ENCODE measurements at regions not wholly inside any gene's neighbourhood (a gene's known extent, or its start where the extent isn't known, plus 50 kb on each side); places are given as distances from the start of the nearest gene placed in this dataset.

- H3K27me3 ChIP-seq (ENCODE audit: control insufficient read depth, insufficient read depth, low read length): no peaks in the 10 kb centered on the region
- H3K9ac ChIP-seq (ENCODE audit: low read depth, low read length): no peak overlapping the region
- H3K4me2 ChIP-seq (ENCODE audit: low read length): no peak overlapping the region
- peaks cover 1% of the 10 kb centered on the region for H3K4me1 ChIP-seq (ENCODE audit: control insufficient read depth, insufficient read depth, low read length)
- no peak overlapping the region for H3K4me3 ChIP-seq (ENCODE audit: low read length)
- no peaks in the 10 kb centered on the region for H3K9me3 ChIP-seq (replicated peaks; ENCODE audit: low read length)
- H3K36me3 ChIP-seq (ENCODE audit: insufficient read depth, low read length): no peaks in the 10 kb centered on the region
Measured at GRCh38 chr12:59097876-59098275, 177.6 kb upstream of the LRIG3 start.

- H3K4me1 ChIP-seq (ENCODE audit: control insufficient read depth, insufficient read depth, low read length): peaks cover 4% of the 10 kb centered on the region
- no peak overlapping the region for H3K9ac ChIP-seq (ENCODE audit: low read depth, low read length)
- H3K27me3 ChIP-seq (ENCODE audit: control insufficient read depth, insufficient read depth, low read length): no peaks in the 10 kb centered on the region
- no peaks in the 10 kb centered on the region for H3K9me3 ChIP-seq (replicated peaks; ENCODE audit: low read length)
- H3K4me3 ChIP-seq (ENCODE audit: low read length): no peak overlapping the region
- H3K4me2 ChIP-seq (ENCODE audit: low read length): no peak overlapping the region
- no peaks in the 10 kb centered on the region for H3K36me3 ChIP-seq (ENCODE audit: insufficient read depth, low read length)
Measured at GRCh38 chr12:59096246-59096645, 175.9 kb upstream of the LRIG3 start.

DNA sequence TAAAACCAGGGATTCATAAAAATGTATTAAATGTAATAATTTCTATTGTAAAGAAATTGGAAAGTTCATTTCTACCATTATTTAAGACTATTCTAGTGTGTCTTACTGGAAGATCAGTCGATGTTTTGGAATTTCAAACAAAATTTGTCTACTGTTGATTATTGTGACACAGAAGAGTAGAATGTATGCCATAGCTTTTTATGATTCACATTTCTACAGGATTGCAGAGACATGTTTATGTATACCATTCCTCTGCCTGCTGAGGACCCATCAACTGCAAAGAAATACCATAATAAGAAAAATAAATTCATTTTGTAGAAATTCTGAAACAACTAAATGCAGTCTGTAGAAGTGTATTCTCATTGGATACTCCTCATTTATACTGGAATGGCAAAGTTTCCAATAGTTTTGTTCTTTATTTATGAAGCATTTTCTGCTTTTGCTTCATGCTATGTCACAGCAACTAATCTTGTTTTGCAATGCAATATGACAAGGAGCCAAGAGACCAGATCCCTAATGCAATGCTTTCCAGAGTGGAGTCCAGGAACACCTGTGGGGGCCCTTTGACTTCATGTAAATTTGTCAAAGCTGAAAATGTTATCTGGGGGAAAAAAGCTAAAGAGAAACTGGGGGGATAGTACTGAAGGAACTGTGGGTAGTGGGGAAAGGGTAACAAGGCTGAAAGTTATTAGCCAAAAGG is 172.9 kb upstream of the LRIG3 start:
- no peaks in the 10 kb centered on the region for H3K27me3 ChIP-seq (ENCODE audit: control insufficient read depth, insufficient read depth, low read length)

DNA sequence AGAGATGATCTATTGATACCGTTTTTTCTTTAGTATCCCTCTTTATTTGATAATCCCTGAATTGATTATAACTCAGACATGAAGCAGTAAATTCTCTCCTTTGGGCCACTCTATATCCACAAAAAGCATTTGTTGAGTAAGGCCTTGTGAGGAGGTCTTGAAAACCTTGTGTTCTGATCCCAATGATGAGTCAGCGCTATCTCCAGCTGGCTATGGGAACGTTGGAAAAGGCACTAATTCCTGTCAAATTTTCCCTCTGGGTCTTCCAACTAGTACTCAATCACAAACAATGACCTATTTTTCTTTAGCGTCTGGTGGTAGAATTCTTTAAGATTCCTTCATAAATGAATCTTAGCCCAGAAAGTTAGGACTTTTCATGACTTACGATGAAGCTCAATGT is 168.4 kb upstream of the LRIG3 start:
- H3K9ac ChIP-seq (ENCODE audit: low read depth, low read length): no peak overlapping the region
- peaks cover 14% of the 10 kb centered on the region for H3K4me1 ChIP-seq (ENCODE audit: control insufficient read depth, insufficient read depth, low read length)
- H3K4me2 ChIP-seq (ENCODE audit: low read length): no peak overlapping the region
- no peaks in the 10 kb centered on the region for H3K36me3 ChIP-seq (ENCODE audit: insufficient read depth, low read length)
- no peaks in the 10 kb centered on the region for H3K27me3 ChIP-seq (ENCODE audit: control insufficient read depth, insufficient read depth, low read length)
- no peak overlapping the region for H3K4me3 ChIP-seq (ENCODE audit: low read length)
- no peaks in the 10 kb centered on the region for H3K9me3 ChIP-seq (replicated peaks; ENCODE audit: low read length)

More for the DNA sequence above, 172.9 kb upstream of the LRIG3 start:
- Histone ChIP-seq H3K4me1 (ENCODE audit: control insufficient read depth, insufficient read depth, low read length) (peaks cover 4% of the 10 kb centered on the region), H3K4me2 (ENCODE audit: low read length) (no peak overlapping the region), H3K4me3 (ENCODE audit: low read length) (no peak overlapping the region), H3K9ac (ENCODE audit: low read depth, low read length) (no peak overlapping the region), H3K36me3 (ENCODE audit: insufficient read depth, low read length) (no peaks in the 10 kb centered on the region), H3K9me3 (replicated peaks; ENCODE audit: low read length) (no peaks in the 10 kb centered on the region)

GRCh38 chr12:59087691-59088090 is 167.4 kb upstream of the LRIG3 start:
- H3K9me3 ChIP-seq (replicated peaks; ENCODE audit: low read length): no peaks in the 10 kb centered on the region
- peaks cover 11% of the 10 kb centered on the region for H3K4me1 ChIP-seq (ENCODE audit: control insufficient read depth, insufficient read depth, low read length)
- H3K4me3 ChIP-seq (ENCODE audit: low read length): no peak overlapping the region
- no peaks in the 10 kb centered on the region for H3K36me3 ChIP-seq (ENCODE audit: insufficient read depth, low read length)
- H3K9ac ChIP-seq (ENCODE audit: low read depth, low read length): no peak overlapping the region
- no peak overlapping the region for H3K4me2 ChIP-seq (ENCODE audit: low read length)
- no peaks in the 10 kb centered on the region for H3K27me3 ChIP-seq (ENCODE audit: control insufficient read depth, insufficient read depth, low read length)

- Histone ChIP-seq H3K27me3 (ENCODE audit: control insufficient read depth, insufficient read depth, low read length) (no peaks in the 10 kb centered on the region), H3K4me3 (ENCODE audit: low read length) (no peak overlapping the region), H3K9ac (ENCODE audit: low read depth, low read length) (no peak overlapping the region), H3K9me3 (replicated peaks; ENCODE audit: low read length) (no peaks in the 10 kb centered on the region), H3K36me3 (ENCODE audit: insufficient read depth, low read length) (no peaks in the 10 kb centered on the region), H3K4me1 (ENCODE audit: control insufficient read depth, insufficient read depth, low read length) (peaks cover 10% of the 10 kb centered on the region), H3K4me2 (ENCODE audit: low read length) (no peak overlapping the region)
Measured at GRCh38 chr12:59087077-59087673, 166.9 kb upstream of the LRIG3 start.

- Histone ChIP-seq H3K9ac (ENCODE audit: low read depth, low read length) (no peak overlapping the region), H3K27me3 (ENCODE audit: control insufficient read depth, insufficient read depth, low read length) (no peaks in the 10 kb centered on the region), H3K4me1 (ENCODE audit: control insufficient read depth, insufficient read depth, low read length) (peaks cover 10% of the 10 kb centered on the region), H3K36me3 (ENCODE audit: insufficient read depth, low read length) (no peaks in the 10 kb centered on the region), H3K4me2 (ENCODE audit: low read length) (no peak overlapping the region), H3K4me3 (ENCODE audit: low read length) (no peak overlapping the region), H3K9me3 (replicated peaks; ENCODE audit: low read length) (no peaks in the 10 kb centered on the region)
Measured at GRCh38 chr12:59086126-59086525, 165.8 kb upstream of the LRIG3 start.

DNA sequence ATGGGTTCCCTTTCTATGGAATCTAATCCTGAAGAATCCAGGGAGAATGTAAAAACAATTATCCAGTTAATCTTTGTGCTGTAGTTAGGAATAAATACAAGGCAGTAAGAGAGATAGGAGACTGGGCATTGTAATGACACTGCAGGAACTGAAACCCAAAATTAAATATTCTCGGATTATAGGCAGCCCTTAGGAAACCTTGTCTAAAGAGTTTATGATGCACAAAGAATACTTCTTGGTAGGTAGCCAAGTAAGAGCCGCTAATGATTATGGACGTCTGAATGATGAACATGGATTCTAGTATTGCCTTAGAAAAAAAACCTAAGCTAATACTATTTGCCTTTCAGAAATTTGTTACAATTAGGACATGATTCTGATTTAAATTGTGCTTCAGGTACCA is 165.4 kb upstream of the LRIG3 start:
- no peak overlapping the region for H3K9ac ChIP-seq (ENCODE audit: low read depth, low read length)
- H3K27me3 ChIP-seq (ENCODE audit: control insufficient read depth, insufficient read depth, low read length): no peaks in the 10 kb centered on the region
- H3K36me3 ChIP-seq (ENCODE audit: insufficient read depth, low read length): no peaks in the 10 kb centered on the region
- H3K4me2 ChIP-seq (ENCODE audit: low read length): no peak overlapping the region
- peaks cover 10% of the 10 kb centered on the region for H3K4me1 ChIP-seq (ENCODE audit: control insufficient read depth, insufficient read depth, low read length)
- no peaks in the 10 kb centered on the region for H3K9me3 ChIP-seq (replicated peaks; ENCODE audit: low read length)
- H3K4me3 ChIP-seq (ENCODE audit: low read length): no peak overlapping the region

DNA sequence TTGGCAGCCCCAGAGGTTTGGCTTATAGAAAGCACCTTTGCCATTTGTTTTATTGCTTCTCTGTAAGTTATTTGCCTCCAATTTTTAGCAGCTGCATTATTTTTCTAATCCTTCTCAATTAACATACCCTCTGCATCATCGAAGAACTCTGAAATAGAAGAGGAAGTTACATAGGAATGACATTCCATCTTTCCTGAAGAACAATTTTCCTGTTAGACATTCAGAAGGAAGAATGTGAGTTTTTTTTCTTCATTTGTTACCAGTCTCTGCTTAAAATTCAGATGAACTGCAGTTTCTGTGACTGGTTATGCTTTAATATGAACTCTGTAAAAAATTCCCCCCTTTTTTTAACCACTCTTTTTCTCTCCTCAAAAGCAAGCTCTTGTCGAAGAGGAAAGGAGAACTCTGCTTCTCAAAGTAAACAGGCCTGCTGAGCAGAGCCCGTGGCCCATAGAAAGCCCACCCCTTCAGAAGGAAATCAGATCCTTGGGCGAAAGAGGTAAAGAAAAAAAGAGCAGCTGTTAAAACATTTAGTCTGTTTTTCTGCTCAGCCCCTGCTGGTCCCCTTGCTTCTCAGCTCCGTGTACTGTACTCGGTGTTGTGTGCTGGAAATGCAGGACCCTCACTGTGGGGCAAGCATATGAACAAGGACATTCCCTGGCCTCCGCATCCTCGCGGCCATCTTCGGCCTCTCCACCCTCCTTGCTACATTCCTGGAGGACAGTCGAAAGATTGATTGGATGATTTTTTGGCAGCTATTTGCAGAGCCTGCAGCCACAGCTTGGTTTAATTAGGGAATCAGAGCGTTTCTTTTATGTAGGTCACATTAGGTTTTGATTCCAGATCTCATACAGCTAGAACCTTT is 164.4 kb upstream of the LRIG3 start:
- Histone ChIP-seq H3K4me3 (ENCODE audit: low read length) (no peak overlapping the region), H3K36me3 (ENCODE audit: insufficient read depth, low read length) (no peaks in the 10 kb centered on the region), H3K27me3 (ENCODE audit: control insufficient read depth, insufficient read depth, low read length) (no peaks in the 10 kb centered on the region), H3K9me3 (replicated peaks; ENCODE audit: low read length) (no peaks in the 10 kb centered on the region), H3K4me2 (ENCODE audit: low read length) (peak overlapping the region; percentile 43), H3K9ac (ENCODE audit: low read depth, low read length) (no peak overlapping the region), H3K4me1 (ENCODE audit: control insufficient read depth, insufficient read depth, low read length) (peaks cover 10% of the 10 kb centered on the region)

- H3K4me1 ChIP-seq (ENCODE audit: control insufficient read depth, insufficient read depth, low read length): peaks cover 10% of the 10 kb centered on the region
- H3K9me3 ChIP-seq (replicated peaks; ENCODE audit: low read length): no peaks in the 10 kb centered on the region
- H3K4me3 ChIP-seq (ENCODE audit: low read length): no peak overlapping the region
- H3K4me2 ChIP-seq (ENCODE audit: low read length): no peak overlapping the region
- H3K27me3 ChIP-seq (ENCODE audit: control insufficient read depth, insufficient read depth, low read length): no peaks in the 10 kb centered on the region
- no peaks in the 10 kb centered on the region for H3K36me3 ChIP-seq (ENCODE audit: insufficient read depth, low read length)
- no peak overlapping the region for H3K9ac ChIP-seq (ENCODE audit: low read depth, low read length)
Measured at GRCh38 chr12:59082952-59083351, 162.6 kb upstream of the LRIG3 start.

DNA sequence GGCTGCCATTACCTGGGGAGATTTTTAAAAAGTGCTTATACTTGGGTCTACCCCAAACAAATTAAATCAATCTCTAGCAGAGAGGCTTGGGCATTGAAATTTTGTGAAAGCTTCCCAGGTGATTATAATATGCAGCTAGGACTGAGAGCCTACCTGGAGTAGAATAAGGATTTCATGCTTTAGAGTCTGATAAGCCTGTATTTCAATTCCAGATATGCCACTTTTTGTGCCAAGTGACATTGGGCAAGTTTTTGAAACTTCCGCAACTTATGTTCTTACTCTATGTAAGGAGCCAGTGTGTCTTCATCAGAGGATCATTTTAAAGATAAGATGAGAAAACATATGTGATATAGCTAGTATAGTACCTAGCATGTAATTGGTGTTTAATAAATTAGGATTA is 159.8 kb upstream of the LRIG3 start:
- Histone ChIP-seq H3K4me3 (ENCODE audit: low read length) (no peak overlapping the region), H3K4me2 (ENCODE audit: low read length) (no peak overlapping the region), H3K27me3 (ENCODE audit: control insufficient read depth, insufficient read depth, low read length) (no peaks in the 10 kb centered on the region), H3K36me3 (ENCODE audit: insufficient read depth, low read length) (no peaks in the 10 kb centered on the region), H3K9me3 (replicated peaks; ENCODE audit: low read length) (no peaks in the 10 kb centered on the region), H3K9ac (ENCODE audit: low read depth, low read length) (no peak overlapping the region), H3K4me1 (ENCODE audit: control insufficient read depth, insufficient read depth, low read length) (peaks cover 9% of the 10 kb centered on the region)

All from skeletal muscle satellite cell (primary cell).